GM18870 (cell line): ENCODE measurements at regions not wholly inside any gene's neighbourhood (a gene's known extent, or its start where the extent isn't known, plus 50 kb on each side); places are given as distances from the start of the nearest gene placed in this dataset.
"Not testable (repeated sequence)": the region's sequence is repeated elsewhere in the genome, so short reads cannot be mapped to it uniquely, and the experiment has no call there.

ENCODE experiments used
- ATAC-seq: cut with Tn5 transposase; IDR thresholded peaks from one replicate; pipeline ENCODE4 v1.9.1; 2021; ENCODE audit warnings: moderate library complexity; ENCODE audit not compliant: unreplicated experiment

- no peak for ATAC-seq
Measured at GRCh38 chr2:230593765-230594164, 118.9 kb upstream of the CAB39 start.

DNA sequence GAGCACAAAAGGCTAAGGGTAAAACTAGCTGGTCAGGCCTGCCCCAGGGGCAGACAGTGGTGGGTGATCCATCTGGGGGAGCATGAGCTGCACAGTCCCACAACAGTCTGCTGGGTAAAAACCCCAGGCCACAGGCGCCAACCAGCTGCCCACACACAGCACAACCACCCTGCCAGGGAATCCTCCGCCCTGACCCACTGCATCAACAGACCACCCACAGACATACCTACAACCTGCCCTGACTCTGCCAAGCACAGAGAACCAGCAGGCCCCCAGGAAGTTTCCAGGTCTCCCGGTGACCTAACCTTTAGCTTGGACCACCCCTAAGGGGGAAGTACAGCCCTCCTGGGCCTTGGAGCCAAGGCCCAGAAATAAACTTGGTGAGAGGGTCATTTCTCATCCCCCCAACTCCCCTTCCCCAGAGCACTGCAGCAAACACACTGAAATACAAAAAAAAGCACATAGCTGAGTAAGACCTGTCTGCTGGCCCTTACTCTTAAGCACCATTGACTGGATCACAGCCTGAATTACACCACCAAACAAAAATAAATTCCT is 118.3 kb upstream of the CAB39 start:
- no peak for ATAC-seq

- no peak for ATAC-seq
Measured at GRCh38 chr2:230599853-230600252, 112.8 kb upstream of the CAB39 start.

GRCh38 chr2:230600285-230600684 is 112.4 kb upstream of the CAB39 start:
- no peak for ATAC-seq

GRCh38 chr2:230600881-230601280 is 111.8 kb upstream of the CAB39 start:
- no peak for ATAC-seq

DNA sequence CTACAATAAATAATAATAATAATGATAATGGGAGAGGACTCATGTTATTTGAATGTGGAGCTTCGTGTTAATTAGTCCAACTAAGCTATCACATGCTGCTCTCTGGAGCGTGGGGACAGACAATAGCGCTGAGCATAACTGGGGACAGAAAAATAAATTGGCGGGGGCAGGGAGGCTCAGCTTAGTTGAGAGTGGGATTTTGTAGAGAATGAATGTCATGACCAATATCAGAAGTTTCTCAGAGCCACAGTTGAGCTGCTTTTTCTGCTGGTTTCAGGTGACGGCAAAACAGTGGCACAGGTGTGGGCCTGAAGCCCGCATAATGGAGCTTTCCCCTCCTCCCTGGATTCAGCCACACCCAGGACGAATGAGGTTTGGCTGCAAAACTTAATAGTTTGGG is 111.1 kb upstream of the CAB39 start:
- ATAC-seq: peak; percentile 64

DNA sequence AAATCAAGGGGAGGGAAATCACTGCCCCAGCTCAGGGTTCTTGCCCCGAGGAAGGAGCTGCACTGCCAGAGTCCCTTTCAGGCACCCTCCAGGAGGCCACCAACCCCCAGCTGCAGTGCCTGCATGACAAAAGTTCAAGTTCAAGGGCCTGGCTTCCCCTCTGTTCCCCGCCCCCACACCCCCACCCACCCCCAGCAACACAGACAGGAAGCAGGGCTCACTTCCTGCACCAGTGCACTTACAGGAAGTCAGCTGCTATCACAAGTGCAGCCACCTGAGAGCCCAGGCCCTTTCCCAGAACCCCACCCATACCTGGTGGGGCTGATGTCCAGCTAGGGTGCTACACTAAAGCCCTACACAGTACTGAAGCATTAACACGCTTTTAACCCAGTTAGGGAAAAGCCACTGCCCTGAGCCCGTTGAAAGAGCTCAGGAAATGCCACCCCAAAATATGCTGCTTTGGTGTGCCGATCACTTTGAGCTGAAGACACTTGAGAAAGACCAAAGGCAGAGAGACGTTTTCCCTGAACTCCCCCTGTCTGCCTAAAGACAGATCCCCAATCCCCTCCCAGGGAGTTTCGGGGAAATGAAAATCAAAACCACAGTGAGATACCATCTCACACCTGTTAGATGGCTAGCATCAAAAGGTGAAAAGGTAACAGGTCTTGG is 109.9 kb upstream of the CAB39 start:
- no peak for ATAC-seq

GRCh38 chr2:230603317-230603716 is 109.3 kb upstream of the CAB39 start:
- not testable (repeated sequence) for ATAC-seq

GRCh38 chr2:230604158-230604557 is 108.5 kb upstream of the CAB39 start:
- not testable (repeated sequence) for ATAC-seq

DNA sequence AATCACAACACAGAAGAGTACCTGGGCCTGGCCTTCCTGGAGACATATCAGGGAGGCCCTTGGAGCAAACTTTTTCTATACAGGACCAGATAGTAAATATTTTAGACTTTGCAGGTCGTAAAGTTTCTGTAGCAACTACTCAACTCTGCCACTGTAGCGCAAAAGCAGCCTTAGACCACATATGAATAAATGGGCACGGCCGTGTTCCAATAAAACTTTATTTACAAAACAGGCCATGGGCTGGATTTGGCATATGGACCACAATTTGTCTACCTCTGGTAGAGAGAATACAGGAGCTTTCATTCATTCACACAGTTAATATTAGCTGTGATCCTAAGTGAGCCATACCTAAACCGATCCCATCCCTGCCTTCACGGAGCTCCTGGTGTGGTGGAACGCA is 98.6 kb upstream of the CAB39 start:
- ATAC-seq: no peak

DNA sequence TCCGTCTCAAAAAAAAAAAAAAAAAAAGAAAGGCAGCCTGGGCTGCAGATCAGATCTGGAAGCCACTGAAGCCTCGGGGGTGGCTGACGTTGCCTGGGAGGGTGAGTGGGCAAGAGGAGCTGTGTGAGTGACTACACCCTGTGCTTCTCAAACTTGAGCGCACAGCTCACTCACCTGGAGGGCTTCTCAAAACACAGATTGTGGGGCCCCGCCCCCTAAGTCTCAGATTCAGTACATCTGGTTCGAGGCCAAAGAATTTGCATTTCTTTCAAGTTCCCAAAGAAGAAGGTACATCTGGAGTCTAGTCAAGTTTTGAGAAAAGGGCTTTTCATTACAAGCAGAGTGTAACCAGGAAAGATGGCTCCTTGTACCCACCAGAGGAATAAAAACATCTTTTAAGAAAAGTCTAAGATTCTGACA is 97.7 kb upstream of the CAB39 start:
- peak; percentile 75 for ATAC-seq

DNA sequence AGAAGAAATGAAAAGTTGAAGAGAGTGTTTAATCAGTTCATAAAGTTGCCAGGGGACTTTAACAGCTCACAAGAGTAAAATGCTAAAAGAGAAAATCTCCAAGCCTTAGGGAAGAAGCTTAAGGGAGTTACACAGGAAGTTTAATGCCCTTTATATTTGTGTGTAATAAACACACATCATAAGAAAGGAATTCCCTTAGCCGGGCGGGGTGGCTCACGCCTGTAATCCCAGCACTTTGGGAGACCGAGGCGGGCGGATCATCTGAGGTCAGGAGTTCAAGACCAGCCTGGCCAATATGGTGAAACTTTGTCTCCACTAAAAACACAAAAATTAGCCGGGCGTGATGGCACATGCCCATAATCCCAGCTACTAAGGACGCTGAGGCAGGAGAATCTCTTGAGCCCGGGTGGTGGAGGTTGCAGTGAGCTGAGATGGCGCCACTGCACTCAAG is 95.4 kb upstream of the CAB39 start:
- not testable (repeated sequence) for ATAC-seq

DNA sequence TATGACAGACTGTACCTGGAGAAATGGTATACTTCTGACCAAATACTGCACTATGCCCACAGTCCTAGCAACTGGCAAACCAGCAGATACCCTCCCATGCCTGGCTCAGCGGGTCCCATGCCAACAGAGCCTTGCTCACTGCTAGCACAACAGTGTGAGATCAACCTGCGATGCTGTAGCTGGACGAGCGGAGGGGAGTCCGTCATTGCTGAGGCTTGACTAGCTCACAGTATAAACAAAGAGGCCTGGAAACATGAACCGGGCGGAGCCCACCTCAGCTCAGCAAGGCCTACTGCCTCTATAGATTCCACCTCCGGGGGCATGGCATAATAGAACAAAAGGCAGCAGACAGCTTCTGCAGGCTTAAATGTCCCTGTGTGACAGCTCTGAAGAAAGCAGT is 93.2 kb upstream of the CAB39 start:
- no peak for ATAC-seq

GRCh38 chr2:230625220-230625619 is 87.4 kb upstream of the CAB39 start:
- not testable (repeated sequence) for ATAC-seq

DNA sequence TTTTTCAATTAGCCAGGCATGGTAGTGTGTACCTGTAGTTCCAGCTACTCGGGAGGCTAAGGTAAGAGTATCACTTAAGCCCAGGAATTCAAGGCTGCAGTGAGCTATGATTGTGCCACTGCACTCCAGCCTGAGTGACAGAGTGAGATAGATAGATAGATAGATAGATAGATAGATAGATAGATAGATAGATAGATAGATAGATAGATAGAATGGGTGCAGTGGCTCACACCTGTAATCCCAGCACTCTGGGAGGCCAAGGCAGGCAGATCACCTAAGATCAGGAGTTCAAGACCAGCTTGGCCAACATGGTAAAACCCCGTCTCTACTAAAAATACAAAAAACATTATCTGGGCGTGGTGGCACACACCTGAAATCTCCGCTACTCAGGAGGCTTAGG is 85.6 kb upstream of the CAB39 start:
- ATAC-seq: not testable (repeated sequence)

DNA sequence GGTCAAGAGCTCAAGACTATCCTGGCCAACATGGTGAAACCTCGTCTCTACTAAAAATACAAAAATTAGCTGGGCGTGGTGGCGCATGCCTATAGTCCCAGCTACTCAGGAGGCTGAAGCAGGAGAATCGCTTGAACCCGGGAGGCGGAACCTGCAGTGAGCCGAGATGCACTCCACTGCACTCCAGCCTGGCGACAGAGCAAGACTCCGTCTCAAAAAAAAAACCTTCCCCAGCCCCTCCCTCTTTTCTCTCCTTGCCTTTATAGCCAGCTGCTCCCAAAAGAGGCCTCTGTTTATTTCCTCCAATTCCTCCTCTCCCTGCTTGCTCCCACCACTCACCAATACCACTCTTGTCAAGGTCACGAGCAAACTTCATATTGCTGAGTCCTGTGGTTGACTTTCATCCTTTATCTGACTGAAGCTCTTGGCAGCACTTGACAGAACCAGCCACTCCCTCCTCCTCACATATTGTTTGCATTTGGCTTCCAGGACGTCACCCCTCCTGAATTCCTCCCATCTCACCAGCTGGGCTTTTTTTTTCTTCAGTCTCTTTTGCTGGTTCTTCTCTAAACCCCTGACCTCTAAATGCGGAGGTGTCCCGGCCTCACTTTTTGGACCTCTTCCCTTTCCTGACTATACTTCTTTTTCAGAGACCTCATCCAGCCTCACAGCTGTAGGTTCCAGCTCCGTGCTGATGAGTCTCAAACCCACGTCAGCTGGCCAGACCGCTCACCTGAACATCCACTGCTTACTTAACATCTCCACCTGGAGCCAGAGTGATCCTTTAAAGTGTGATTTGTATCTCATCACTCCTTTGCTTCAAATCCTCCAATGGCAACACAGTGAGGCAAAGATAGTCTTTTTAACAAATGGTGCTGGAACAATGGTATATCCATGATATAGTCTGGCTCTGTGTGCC is 84.6 kb upstream of the CAB39 start:
- no peak for ATAC-seq

DNA sequence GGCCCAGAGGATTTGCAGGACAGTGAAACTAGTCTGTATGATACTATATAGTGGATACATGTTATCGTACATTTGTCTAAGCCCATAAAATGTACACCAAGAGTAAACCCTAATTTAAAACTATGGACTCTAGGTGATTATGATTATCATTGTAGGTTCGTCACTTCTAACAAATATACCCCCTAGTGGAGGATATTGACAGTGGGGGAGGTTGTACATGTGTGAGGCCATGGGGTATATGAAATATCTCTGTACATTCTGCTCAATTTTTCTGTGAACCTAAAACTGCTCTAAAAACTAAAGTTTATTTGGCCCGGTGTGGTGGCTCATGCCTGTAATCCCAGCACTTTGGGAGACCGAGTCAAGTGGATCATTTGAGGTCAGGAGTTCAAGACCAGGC is 81.2 kb upstream of the CAB39 start:
- no peak for ATAC-seq

DNA sequence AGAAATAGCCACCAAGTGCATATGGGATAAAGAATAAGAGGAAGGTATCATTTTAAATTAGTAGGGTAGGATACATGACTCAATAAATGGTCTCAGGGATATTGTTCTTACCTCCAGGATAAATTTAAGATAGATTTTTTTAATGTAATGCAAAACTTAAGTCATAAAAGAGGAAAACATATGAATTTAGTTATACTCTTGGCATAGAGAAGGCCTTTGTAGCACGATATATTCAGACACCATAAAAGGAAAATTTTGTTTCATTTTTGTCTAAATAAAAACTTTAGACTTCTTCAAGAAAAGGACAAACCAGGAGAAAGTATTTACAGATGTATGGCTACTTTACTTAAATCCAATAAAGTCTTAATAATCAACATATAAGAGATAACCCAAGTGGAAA is 78.5 kb upstream of the CAB39 start:
- no peak for ATAC-seq

DNA sequence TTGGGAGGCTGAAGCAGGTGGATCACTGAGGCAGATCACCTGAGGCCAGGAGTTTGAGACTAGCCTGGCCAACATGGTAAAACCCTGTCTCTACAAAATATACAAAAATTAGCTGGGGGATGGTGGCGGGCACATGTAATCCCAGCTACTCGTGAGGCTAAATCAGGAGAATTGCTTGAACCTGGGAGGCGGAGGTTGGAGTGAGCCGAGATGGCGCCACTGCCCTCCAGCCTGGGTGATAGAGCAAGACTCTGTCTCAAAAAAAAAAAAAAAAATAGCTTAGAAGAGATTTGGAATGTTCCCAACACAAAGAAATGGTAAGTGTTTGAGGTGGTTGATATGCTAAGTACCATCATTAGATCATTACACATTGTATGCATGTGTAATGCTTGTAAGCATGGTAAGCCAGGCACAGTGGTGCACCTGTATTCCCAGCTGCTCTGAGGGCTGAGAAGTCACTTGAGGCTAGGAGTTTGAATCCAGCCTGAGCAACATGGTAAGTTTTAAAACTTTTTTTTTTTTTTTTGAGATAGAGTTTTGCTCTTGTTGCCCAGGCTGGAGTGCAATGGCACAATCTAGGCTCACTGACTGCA is 77.8 kb upstream of the CAB39 start:
- not testable (repeated sequence) for ATAC-seq

DNA sequence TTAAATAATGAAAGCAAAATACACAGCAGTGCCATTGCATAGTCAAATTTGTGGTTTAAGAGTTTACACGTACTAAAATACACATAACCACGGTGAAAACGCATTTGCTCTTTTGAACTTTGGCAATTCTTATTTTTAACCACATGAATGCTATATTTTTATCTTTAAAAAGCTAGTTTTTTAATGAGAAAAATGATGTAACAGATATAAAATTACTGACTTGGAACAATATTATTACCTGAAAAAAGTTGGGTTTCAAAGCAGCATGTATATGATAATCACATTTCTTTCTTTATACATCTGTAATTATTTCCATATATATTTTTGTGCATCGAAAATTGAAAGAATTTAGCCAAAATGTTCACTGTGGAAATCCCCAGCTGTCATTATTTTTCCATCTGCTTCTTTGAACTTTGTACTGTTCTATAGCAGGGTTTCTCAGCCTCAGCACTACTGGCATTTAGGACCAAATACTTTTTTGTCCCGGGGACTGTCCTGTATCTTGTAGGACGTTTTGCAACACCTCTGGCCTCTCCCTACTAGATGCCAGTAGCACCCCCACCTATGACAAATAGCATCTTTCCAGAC is 75.9 kb upstream of the CAB39 start:
- ATAC-seq: no peak

- not testable (repeated sequence) for ATAC-seq
Measured at GRCh38 chr2:230637486-230637885, 75.2 kb upstream of the CAB39 start.
